ENCODE measurements at regions not wholly inside any gene's neighbourhood (a gene's known extent, or its start where the extent isn't known, plus 50 kb on each side); places are given as distances from the start of the nearest gene placed in this dataset.

DNA sequence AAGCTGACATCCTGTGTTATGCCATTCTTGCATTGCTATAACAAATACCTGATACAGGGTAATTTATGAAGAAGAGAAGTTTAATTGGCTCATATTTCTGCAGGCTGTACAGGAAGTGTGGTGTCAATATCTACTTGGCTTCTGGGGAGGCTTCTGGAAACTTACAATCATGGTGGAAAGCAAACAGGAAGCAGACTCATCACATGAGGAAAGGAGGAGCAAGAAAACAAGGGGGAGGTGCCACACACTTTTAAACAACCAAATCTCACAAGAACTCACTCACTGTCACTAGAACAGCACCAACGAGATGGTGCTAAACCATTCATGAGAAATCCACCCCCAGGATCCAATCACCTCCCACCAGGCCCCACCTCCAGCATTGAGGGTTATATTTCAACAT lies 143.1 kb upstream of the GGTLC1 start:
- Histone ChIP-seq H3K36me3 (replicated peaks in 1 of 2; ENCODE audit: control extremely low read depth in 1 of 2, control insufficient read depth in 1 of 2, extremely low read depth in 1 of 2, insufficient read depth in 2 of 2, low read length in 1 of 2) (no peaks in the 10 kb centered on the region), H3K27ac (ENCODE audit: low read length in 2 of 2) (no peak overlapping the region), H3K4me2 (replicated peaks; ENCODE audit: low read depth, low read length, poor library complexity, severe bottlenecking) (no peak overlapping the region), H3K27me3 (replicated peaks in 1 of 4; ENCODE audit: control extremely low read depth in 1 of 4, control insufficient read depth in 3 of 4, insufficient read depth in 4 of 4, low read length in 3 of 4) (peaks cover 0 to 2% (median 0%) of the 10 kb centered on the region in 4 experiments), H2AFZ (ENCODE audit: insufficient read depth, low read depth, low read length, poor library complexity, severe bottlenecking) (no peak overlapping the region), H3K4me1 (ENCODE audit: control insufficient read depth in 2 of 2, insufficient read depth in 2 of 2, low read length in 2 of 2) (no peaks in the 10 kb centered on the region), H4K20me1 (ENCODE audit: control insufficient read depth, insufficient read depth, low read length, poor library complexity, severe bottlenecking) (no peaks in the 10 kb centered on the region), H3K9me3 (ENCODE audit: control extremely low read depth in 1 of 3, control insufficient read depth in 2 of 3, insufficient read depth in 1 of 3, low read length in 2 of 3) (peaks cover 0 to 7% (median 0%) of the 10 kb centered on the region in 3 donors), H3K9ac (ENCODE audit: low read length) (no peak overlapping the region), H3K4me3 (ENCODE audit: control extremely low read depth in 1 of 5, extremely low read depth in 1 of 5, insufficient read depth in 1 of 5, low read depth in 2 of 5, low read length in 4 of 5) (no peak overlapping the region), H3K79me2 (ENCODE audit: control insufficient read depth, insufficient read depth, low read length) (no peaks in the 10 kb centered on the region)
- Mint-ChIP-seq H3K27me3 (peaks cover 19% of the 10 kb centered on the region), H3K4me3 (no peak overlapping the region), H3K4me1 (no peaks in the 10 kb centered on the region), H3K9me3 (ENCODE audit: insufficient read depth) (no peaks in the 10 kb centered on the region), H3K27ac (no peak overlapping the region)
- POLR2A ChIA-PET = no interaction called here
- no CpG with 5 or more reads among the region's 1 CpG for WGBS (ENCODE audit: insufficient coverage)
- TF ChIP-seq, protein P1, sequence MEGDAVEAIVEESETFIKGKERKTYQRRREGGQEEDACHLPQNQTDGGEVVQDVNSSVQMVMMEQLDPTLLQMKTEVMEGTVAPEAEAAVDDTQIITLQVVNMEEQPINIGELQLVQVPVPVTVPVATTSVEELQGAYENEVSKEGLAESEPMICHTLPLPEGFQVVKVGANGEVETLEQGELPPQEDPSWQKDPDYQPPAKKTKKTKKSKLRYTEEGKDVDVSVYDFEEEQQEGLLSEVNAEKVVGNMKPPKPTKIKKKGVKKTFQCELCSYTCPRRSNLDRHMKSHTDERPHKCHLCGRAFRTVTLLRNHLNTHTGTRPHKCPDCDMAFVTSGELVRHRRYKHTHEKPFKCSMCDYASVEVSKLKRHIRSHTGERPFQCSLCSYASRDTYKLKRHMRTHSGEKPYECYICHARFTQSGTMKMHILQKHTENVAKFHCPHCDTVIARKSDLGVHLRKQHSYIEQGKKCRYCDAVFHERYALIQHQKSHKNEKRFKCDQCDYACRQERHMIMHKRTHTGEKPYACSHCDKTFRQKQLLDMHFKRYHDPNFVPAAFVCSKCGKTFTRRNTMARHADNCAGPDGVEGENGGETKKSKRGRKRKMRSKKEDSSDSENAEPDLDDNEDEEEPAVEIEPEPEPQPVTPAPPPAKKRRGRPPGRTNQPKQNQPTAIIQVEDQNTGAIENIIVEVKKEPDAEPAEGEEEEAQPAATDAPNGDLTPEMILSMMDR (IDR thresholded peaks at IDR 0.05) = no peak
- no peak for TF ChIP-seq EZH2 (IDR thresholded peaks at IDR 0.05; ENCODE audit: borderline replicate concordance, insufficient read depth, low read depth, low read length, poor library complexity, severe bottlenecking)
- ATAC-seq (ENCODE audit: low read depth) = no peak
- intact Hi-C loops (cut with micrococcal nuclease) = no loop called here
- DNase-seq = no peak
- CTCF ChIA-PET = no interaction called here

DNA sequence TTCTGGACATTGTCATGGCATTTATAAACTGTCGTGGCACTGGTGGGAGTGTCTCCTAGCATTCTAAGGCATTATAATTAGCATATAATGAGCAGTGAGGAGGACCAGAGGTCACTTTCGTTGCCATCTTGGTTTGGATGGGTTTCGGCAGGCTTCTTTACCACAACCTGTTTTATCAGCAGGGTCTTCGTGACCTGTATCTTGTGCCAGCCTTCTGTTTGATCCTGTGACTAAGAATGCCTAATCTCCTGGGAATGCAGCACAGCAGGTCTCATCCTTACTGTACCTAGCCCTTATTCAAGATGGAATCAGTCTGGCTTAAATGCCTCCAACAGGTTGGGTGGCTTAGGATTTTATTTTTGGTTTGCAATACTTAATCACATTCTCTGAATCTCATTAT lies 142.7 kb upstream of the GGTLC1 start:
- intact Hi-C loops (cut with micrococcal nuclease) = no loop called here
- POLR2A ChIA-PET = no interaction called here
- H3K27ac Mint-ChIP-seq = no peak overlapping the region
- H3K4me1 ChIP-seq (ENCODE audit: control insufficient read depth in 2 of 2, insufficient read depth in 2 of 2, low read length in 2 of 2) = no peaks in the 10 kb centered on the region
- no peaks in the 10 kb centered on the region for H3K79me2 ChIP-seq (ENCODE audit: control insufficient read depth, insufficient read depth, low read length)
- no peaks in the 10 kb centered on the region for H4K20me1 ChIP-seq (ENCODE audit: control insufficient read depth, insufficient read depth, low read length, poor library complexity, severe bottlenecking)
- H3K4me3 ChIP-seq (ENCODE audit: control extremely low read depth in 1 of 5, extremely low read depth in 1 of 5, insufficient read depth in 1 of 5, low read depth in 2 of 5, low read length in 4 of 5) = no peak overlapping the region
- no peaks in the 10 kb centered on the region for H3K4me1 Mint-ChIP-seq
- no peaks in the 10 kb centered on the region for H3K36me3 ChIP-seq (replicated peaks in 1 of 2; ENCODE audit: control extremely low read depth in 1 of 2, control insufficient read depth in 1 of 2, extremely low read depth in 1 of 2, insufficient read depth in 2 of 2, low read length in 1 of 2)
- H2AFZ ChIP-seq (ENCODE audit: insufficient read depth, low read depth, low read length, poor library complexity, severe bottlenecking) = no peak overlapping the region
- 79% methylated on average over 3 of the region's 4 CpGs for WGBS (ENCODE audit: insufficient coverage)
- CTCF ChIA-PET = no interaction called here
- H3K27me3 ChIP-seq (replicated peaks in 1 of 4; ENCODE audit: control extremely low read depth in 1 of 4, control insufficient read depth in 3 of 4, insufficient read depth in 4 of 4, low read length in 3 of 4) = peaks cover 0 to 2% (median 0%) of the 10 kb centered on the region in 4 experiments
- no peaks in the 10 kb centered on the region for H3K9me3 Mint-ChIP-seq (ENCODE audit: insufficient read depth)
- H3K4me3 Mint-ChIP-seq = no peak overlapping the region
- no peak overlapping the region for H3K4me2 ChIP-seq (replicated peaks; ENCODE audit: low read depth, low read length, poor library complexity, severe bottlenecking)
- DNase-seq = no peak
- no peak overlapping the region for H3K9ac ChIP-seq (ENCODE audit: low read length)
- ATAC-seq (ENCODE audit: low read depth) = no peak
- peaks cover 0 to 7% (median 0%) of the 10 kb centered on the region in 3 donors for H3K9me3 ChIP-seq (ENCODE audit: control extremely low read depth in 1 of 3, control insufficient read depth in 2 of 3, insufficient read depth in 1 of 3, low read length in 2 of 3)
- H3K27me3 Mint-ChIP-seq = peaks cover 20% of the 10 kb centered on the region
- TF ChIP-seq, protein P1 (IDR thresholded peaks at IDR 0.05) = no peak
- TF ChIP-seq EZH2 (IDR thresholded peaks at IDR 0.05; ENCODE audit: borderline replicate concordance, insufficient read depth, low read depth, low read length, poor library complexity, severe bottlenecking) = no peak
- no peak overlapping the region for H3K27ac ChIP-seq (ENCODE audit: low read length in 2 of 2)
